PC-9 (cell line): ENCODE measurements at regions not wholly inside any gene's neighbourhood (a gene's known extent, or its start where the extent isn't known, plus 50 kb on each side); places are given as distances from the start of the nearest gene placed in this dataset.

Experiments used
- CTCF ChIP-seq: fragments of 200-600 bp; sonication (generic); conservative IDR thresholded peaks from 2 replicates; pipeline ENCODE4 v1.6.1; 2017; ENCODE audit warnings: mixed run types, antibody characterized with exemption, mild to moderate bottlenecking, moderate library complexity
- EZH2 ChIP-seq: fragments of 200-600 bp; sonication (generic); IDR thresholded peaks from 2 replicates; pipeline ENCODE4 v1.8.0; 2017; ENCODE audit warnings: antibody characterized with exemption, low read depth

DNA sequence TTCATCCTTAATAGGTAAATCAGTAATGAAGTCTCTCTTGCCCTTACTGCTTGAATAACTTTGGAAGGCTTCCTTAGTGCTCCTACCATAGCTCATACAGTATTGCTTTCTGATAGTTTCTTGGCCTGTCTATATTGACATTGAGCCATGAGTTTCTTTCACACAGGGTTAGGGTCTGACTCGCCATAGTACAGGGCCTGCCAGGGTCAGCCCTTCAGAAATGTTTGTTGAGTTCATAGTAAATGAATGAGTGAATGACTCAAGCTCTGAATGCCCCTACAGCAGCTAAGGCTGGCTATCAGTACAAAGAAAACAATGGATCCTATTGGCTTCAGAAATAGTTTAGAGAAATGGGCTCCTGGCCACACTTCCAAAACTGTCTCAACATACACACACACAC is 65.0 kb upstream of the LRATD1 start:
- no peak for TF ChIP-seq CTCF
- TF ChIP-seq EZH2: no peak
